ENCODE measurements at regions not wholly inside any gene's neighbourhood (a gene's known extent, or its start where the extent isn't known, plus 50 kb on each side); places are given as distances from the start of the nearest gene placed in this dataset.
"Not testable (repeated sequence)": the region's sequence is repeated elsewhere in the genome, so short reads cannot be mapped to it uniquely, and the experiment has no call there.

- not testable (repeated sequence) for TF ChIP-seq CEBPB (IDR thresholded peaks at IDR 0.05; ENCODE audit: borderline replicate concordance, low read depth, low read length); POLR2AphosphoS5 (IDR thresholded peaks at IDR 0.05; ENCODE audit: low read depth, low read length); SETDB1 (CRISPR knock-in tag; IDR thresholded peaks at IDR 0.05; ENCODE audit: borderline replicate concordance)
Observed at GRCh38 chr4:187131826-187132225, 408.2 kb upstream of the FAT1 start.
